ENCODE measurements at regions not wholly inside any gene's neighbourhood (a gene's known extent, or its start where the extent isn't known, plus 50 kb on each side); places are given as distances from the start of the nearest gene placed in this dataset.

GRCh38 chr11:115598257-115598901, 94.2 kb upstream of the CADM1 start:
- H3K4me3 Mint-ChIP-seq = no peak overlapping the region
- DNase-seq (ENCODE audit: low read depth, low spot score) = no peak
- H3K9me3 Mint-ChIP-seq = peaks cover 5% of the 10 kb centered on the region
- H3K36me3 Mint-ChIP-seq (ENCODE audit: low read depth) = no peaks in the 10 kb centered on the region
- no peaks in the 10 kb centered on the region for H3K27me3 Mint-ChIP-seq (ENCODE audit: low read depth)
- H3K4me1 Mint-ChIP-seq = peaks cover 21% of the 10 kb centered on the region
- no peak overlapping the region for H3K27ac Mint-ChIP-seq (ENCODE audit: unreplicated experiment)
- no peak for TF ChIP-seq CTCF (conservative IDR thresholded peaks at IDR 0.05)

- no peak overlapping the region for H3K27ac Mint-ChIP-seq (ENCODE audit: unreplicated experiment)
- no peak for DNase-seq (ENCODE audit: low read depth, low spot score)
- no peak for TF ChIP-seq CTCF (conservative IDR thresholded peaks at IDR 0.05)
- no peak overlapping the region for H3K4me3 Mint-ChIP-seq
- H3K4me1 Mint-ChIP-seq = peaks cover 21% of the 10 kb centered on the region
- H3K27me3 Mint-ChIP-seq (ENCODE audit: low read depth) = no peaks in the 10 kb centered on the region
- H3K36me3 Mint-ChIP-seq (ENCODE audit: low read depth) = peaks cover 4% of the 10 kb centered on the region
- H3K9me3 Mint-ChIP-seq = peaks cover 9% of the 10 kb centered on the region
Measured at GRCh38 chr11:115591380-115591779, 87.2 kb upstream of the CADM1 start.

- Mint-ChIP-seq H3K9me3 (peaks cover 9% of the 10 kb centered on the region), H3K27ac (ENCODE audit: unreplicated experiment) (no peak overlapping the region), H3K36me3 (ENCODE audit: low read depth) (peaks cover 4% of the 10 kb centered on the region), H3K27me3 (ENCODE audit: low read depth) (no peaks in the 10 kb centered on the region), H3K4me3 (no peak overlapping the region), H3K4me1 (peaks cover 21% of the 10 kb centered on the region)
- DNase-seq (ENCODE audit: low read depth, low spot score) = no peak
- no peak for TF ChIP-seq CTCF (conservative IDR thresholded peaks at IDR 0.05)
Measured at GRCh38 chr11:115590254-115590653, 86.0 kb upstream of the CADM1 start.

- no peaks in the 10 kb centered on the region for H3K27me3 Mint-ChIP-seq (ENCODE audit: low read depth)
- H3K9me3 Mint-ChIP-seq = peaks cover 9% of the 10 kb centered on the region
- no peak overlapping the region for H3K4me3 Mint-ChIP-seq
- DNase-seq (ENCODE audit: low read depth, low spot score) = no peak
- peaks cover 4% of the 10 kb centered on the region for H3K36me3 Mint-ChIP-seq (ENCODE audit: low read depth)
- H3K27ac Mint-ChIP-seq (ENCODE audit: unreplicated experiment) = no peak overlapping the region
- peaks cover 14% of the 10 kb centered on the region for H3K4me1 Mint-ChIP-seq
- TF ChIP-seq CTCF (conservative IDR thresholded peaks at IDR 0.05) = no peak
Measured at GRCh38 chr11:115587718-115588342, 83.6 kb upstream of the CADM1 start.

GRCh38 chr11:115585361-115586024, 81.3 kb upstream of the CADM1 start:
- H3K27ac Mint-ChIP-seq (ENCODE audit: unreplicated experiment) = no peak overlapping the region
- TF ChIP-seq CTCF (conservative IDR thresholded peaks at IDR 0.05) = no peak
- H3K4me1 Mint-ChIP-seq = peaks cover 31% of the 10 kb centered on the region
- no peaks in the 10 kb centered on the region for H3K27me3 Mint-ChIP-seq (ENCODE audit: low read depth)
- DNase-seq (ENCODE audit: low read depth, low spot score) = no peak
- H3K36me3 Mint-ChIP-seq (ENCODE audit: low read depth) = peaks cover 4% of the 10 kb centered on the region
- H3K4me3 Mint-ChIP-seq = no peak overlapping the region
- peaks cover 9% of the 10 kb centered on the region for H3K9me3 Mint-ChIP-seq
